Panc1 (cell line): ENCODE measurements at regions not wholly inside any gene's neighbourhood (a gene's known extent, or its start where the extent isn't known, plus 50 kb on each side); places are given as distances from the start of the nearest gene placed in this dataset.

Experiments used
- ATAC-seq: fragments of 200-7000 bp; cut with Tn5 transposase; 2 replicates; pipeline ENCODE4 v1.9.1; 2020; ENCODE audit warnings: mild to moderate bottlenecking, moderate library complexity
- BruUV-seq: library from RNA; stranded (reverse); fragments of 400-500 nt; replicated peaks from 2 replicates; lab custom pipeline; 2021; lab: Mats Ljungman, UMichigan
- CTCF ChIA-PET: fragments of 300-600 bp; sonication (Branson Sonifier 250); formaldehyde crosslinking; loops from one replicate; lab custom pipeline; 2022; ENCODE audit warnings: antibody characterized with exemption; lab: Charles Lee
- POLR2A ChIA-PET: fragments of 300-600 bp; sonication (Branson Sonifier 250); formaldehyde crosslinking; loops from one replicate; lab custom pipeline; 2022; ENCODE audit warnings: antibody characterized with exemption; lab: Charles Lee
- DNase-seq: peaks from one replicate; pipeline ENCODE4 v3.0.0-alpha.2; 2010; ENCODE audit warnings: low read depth, low spot score
- H3K27ac ChIP-seq: 2 replicates; pipeline ENCODE4 v1.5.1; 2011; ENCODE audit warnings: mild to moderate bottlenecking, low read length, inconsistent platforms
- H3K27me3 ChIP-seq: fragments of 200-500 bp; sonication (Bioruptor generic); 2 replicates; pipeline ENCODE4 v1.6.0; 2014; ENCODE audit warnings: low read length, inconsistent platforms; ENCODE audit not compliant: control insufficient read depth, insufficient read depth
- H3K36me3 ChIP-seq: fragments of 200-500 bp; sonication (Bioruptor generic); 2 replicates; pipeline ENCODE4 v1.5.1; 2014; ENCODE audit warnings: inconsistent platforms, mild to moderate bottlenecking, low read length, moderate library complexity; ENCODE audit not compliant: control insufficient read depth, insufficient read depth
- H3K4me1 ChIP-seq: 2 replicates; pipeline ENCODE4 v1.5.1; 2011; ENCODE audit warnings: inconsistent platforms, mild to moderate bottlenecking, low read length, moderate library complexity; ENCODE audit not compliant: control insufficient read depth, insufficient read depth
- H3K4me3 ChIP-seq, 2 experiments: 2 replicates each; pipeline ENCODE4 v1.5.1; 2011 to 2012; ENCODE audit warnings: low read depth in 2 of 2, low read length in 2 of 2, mild to moderate bottlenecking in 2 of 2, inconsistent platforms in 1 of 2, moderate library complexity in 1 of 2
- H3K9me3 ChIP-seq: fragments of 200-500 bp; sonication (Bioruptor generic); 2 replicates; pipeline ENCODE4 v1.5.1; 2014; ENCODE audit warnings: low read depth, mild to moderate bottlenecking, inconsistent platforms, low read length, moderate library complexity; ENCODE audit not compliant: control insufficient read depth, insufficient read depth
- POLR2AphosphoS5 ChIP-seq: IDR thresholded peaks from 2 replicates; pipeline ENCODE4 v1.6.1; 2012; ENCODE audit warnings: mild to moderate bottlenecking, low read depth, low read length, moderate library complexity
- REST ChIP-seq, 2 experiments: IDR thresholded peaks; 2 replicates each; pipeline ENCODE4 v1.6.1; 2011 to 2012; ENCODE audit warnings: low read depth in 2 of 2, control low read depth in 1 of 2, low read length in 1 of 2, mild to moderate bottlenecking in 1 of 2, moderate library complexity in 1 of 2; ENCODE audit not compliant: insufficient read depth in 1 of 2
- SIN3A ChIP-seq: IDR thresholded peaks from 2 replicates; pipeline ENCODE4 v1.6.1; 2012; ENCODE audit warnings: low read depth, mild to moderate bottlenecking, low read length, moderate library complexity, borderline replicate concordance; ENCODE audit not compliant: insufficient read depth
- TCF7L2 ChIP-seq: IDR thresholded peaks from 2 replicates; pipeline ENCODE4 v1.6.1; 2011; ENCODE audit warnings: mild to moderate bottlenecking, low read depth, low read length, inconsistent platforms
- in situ Hi-C: cut with HindIII; loops from 2 replicates; pipeline ENCODE4 v1.10.0; 2016; ENCODE audit warnings: low sequenced_read_pairs, low pct_unique_long_range_greater_than_20kb
- intact Hi-C: fragments of 100-400 bp; cut with micrococcal nuclease; formaldehyde crosslinking; loops from one replicate; pipeline ENCODE4 v1.10.0; 2022; ENCODE audit not compliant: unreplicated experiment
- TF ChIP-seq, protein P1 (sequence below): fragments of 450-650 bp; IDR thresholded peaks from 2 replicates; pipeline ENCODE4 v1.5.1; 2017; ENCODE audit warnings: mild to moderate bottlenecking

GRCh38 chr5:111672099-111672498 is 84.9 kb downstream of the NREP start:
- no peak for ATAC-seq

GRCh38 chr5:111670826-111671492 is 86.0 kb downstream of the NREP start:
- in situ Hi-C loops (no loop called here), intact Hi-C loops (no loop called here)
- Histone ChIP-seq H3K4me1 (no peaks in the 10 kb centered on the region), H3K4me3 (no peak overlapping the region), H3K36me3 (no peaks in the 10 kb centered on the region), H3K27me3 (no peaks in the 10 kb centered on the region), H3K9me3 (no peaks in the 10 kb centered on the region), H3K27ac (no peak overlapping the region)
- ATAC-seq (no peak), DNase-seq (no peak)
- no TSS peak for BruUV-seq
- ChIA-PET POLR2A (no interaction called here), CTCF (no interaction called here)
- TF ChIP-seq POLR2AphosphoS5: no peak
- TF ChIP-seq TCF7L2: no peak
- TF ChIP-seq REST (IDR thresholded peaks at IDR 0.05; ENCODE audit: insufficient read depth in 1 of 2, low read depth in 2 of 2, low read length in 1 of 2): no peak
- TF ChIP-seq, protein P1, sequence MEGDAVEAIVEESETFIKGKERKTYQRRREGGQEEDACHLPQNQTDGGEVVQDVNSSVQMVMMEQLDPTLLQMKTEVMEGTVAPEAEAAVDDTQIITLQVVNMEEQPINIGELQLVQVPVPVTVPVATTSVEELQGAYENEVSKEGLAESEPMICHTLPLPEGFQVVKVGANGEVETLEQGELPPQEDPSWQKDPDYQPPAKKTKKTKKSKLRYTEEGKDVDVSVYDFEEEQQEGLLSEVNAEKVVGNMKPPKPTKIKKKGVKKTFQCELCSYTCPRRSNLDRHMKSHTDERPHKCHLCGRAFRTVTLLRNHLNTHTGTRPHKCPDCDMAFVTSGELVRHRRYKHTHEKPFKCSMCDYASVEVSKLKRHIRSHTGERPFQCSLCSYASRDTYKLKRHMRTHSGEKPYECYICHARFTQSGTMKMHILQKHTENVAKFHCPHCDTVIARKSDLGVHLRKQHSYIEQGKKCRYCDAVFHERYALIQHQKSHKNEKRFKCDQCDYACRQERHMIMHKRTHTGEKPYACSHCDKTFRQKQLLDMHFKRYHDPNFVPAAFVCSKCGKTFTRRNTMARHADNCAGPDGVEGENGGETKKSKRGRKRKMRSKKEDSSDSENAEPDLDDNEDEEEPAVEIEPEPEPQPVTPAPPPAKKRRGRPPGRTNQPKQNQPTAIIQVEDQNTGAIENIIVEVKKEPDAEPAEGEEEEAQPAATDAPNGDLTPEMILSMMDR: no peak; the same call in 1 of the 2 replicates
- TF ChIP-seq SIN3A: no peak

More at GRCh38 chr5:111672099-111672498, 84.9 kb downstream of the NREP start:
- intact Hi-C loops: no loop called here
- no TSS peak for BruUV-seq
- Histone ChIP-seq H3K27me3 (no peaks in the 10 kb centered on the region), H3K27ac (no peak overlapping the region), H3K9me3 (no peaks in the 10 kb centered on the region), H3K36me3 (no peaks in the 10 kb centered on the region), H3K4me3 (no peak overlapping the region), H3K4me1 (no peaks in the 10 kb centered on the region)
- no peak for TF ChIP-seq REST (IDR thresholded peaks at IDR 0.05; ENCODE audit: insufficient read depth in 1 of 2, low read depth in 2 of 2, low read length in 1 of 2)
- DNase-seq: no peak
- CTCF ChIA-PET: no interaction called here
- POLR2A ChIA-PET: no interaction called here
- in situ Hi-C loops: no loop called here
